ENCODE measurements at regions not wholly inside any gene's neighbourhood (a gene's known extent, or its start where the extent isn't known, plus 50 kb on each side); places are given as distances from the start of the nearest gene placed in this dataset.

GRCh38 chr16:76118344-76118743 is 158.9 kb upstream of the CNTNAP4 start:
- TF ChIP-seq ISL1 (CRISPR knock-in tag; IDR thresholded peaks at IDR 0.05) (no peak), TCF4 (CRISPR knock-in tag; IDR thresholded peaks at IDR 0.05; ENCODE audit: borderline replicate concordance) (no peak)
